HG02852 (cell line): ENCODE measurements at regions not wholly inside any gene's neighbourhood (a gene's known extent, or its start where the extent isn't known, plus 50 kb on each side); places are given as distances from the start of the nearest gene placed in this dataset.

Experiments
- ATAC-seq: cut with Tn5 transposase; IDR thresholded peaks from one replicate; pipeline ENCODE4 v1.9.1; 2021; ENCODE audit warnings: mild to moderate bottlenecking, moderate library complexity; ENCODE audit not compliant: unreplicated experiment

- no peak for ATAC-seq
These were observed 213.2 kb upstream of the SP4 start for GRCh38 chr7:21214657-21215056.

- ATAC-seq: no peak
These were observed 212.6 kb upstream of the SP4 start for GRCh38 chr7:21215307-21215706.

- ATAC-seq: no peak
These were observed 210.5 kb upstream of the SP4 start for GRCh38 chr7:21217365-21217764.

GRCh38 chr7:21218155-21218554 is 209.7 kb upstream of the SP4 start:
- ATAC-seq: no peak

GRCh38 chr7:21221130-21221529 is 206.8 kb upstream of the SP4 start:
- ATAC-seq: no peak

GRCh38 chr7:21238400-21239116 is 189.3 kb upstream of the SP4 start:
- ATAC-seq: no peak

GRCh38 chr7:21243265-21243664 is 184.6 kb upstream of the SP4 start:
- no peak for ATAC-seq

- ATAC-seq: no peak
These were observed 176.6 kb upstream of the SP4 start for GRCh38 chr7:21251151-21251800.

GRCh38 chr7:21253740-21254687 is 173.9 kb upstream of the SP4 start:
- ATAC-seq: no peak

GRCh38 chr7:21256310-21256877 is 171.5 kb upstream of the SP4 start:
- ATAC-seq: no peak

GRCh38 chr7:21260939-21261338 is 166.9 kb upstream of the SP4 start:
- no peak for ATAC-seq

GRCh38 chr7:21261627-21262594 is 166.0 kb upstream of the SP4 start:
- peak; percentile 86 for ATAC-seq

- ATAC-seq: no peak
These were observed 158.9 kb upstream of the SP4 start for GRCh38 chr7:21269021-21269420.

GRCh38 chr7:21276471-21277035 is 151.3 kb upstream of the SP4 start:
- ATAC-seq: no peak

- no peak for ATAC-seq
These were observed 148.9 kb upstream of the SP4 start for GRCh38 chr7:21278944-21279343.

GRCh38 chr7:21281193-21281592 is 146.7 kb upstream of the SP4 start:
- ATAC-seq: no peak

GRCh38 chr7:21293771-21294170 is 134.1 kb upstream of the SP4 start:
- no peak for ATAC-seq

GRCh38 chr7:21299766-21300165 is 128.1 kb upstream of the SP4 start:
- ATAC-seq: no peak

- ATAC-seq: no peak
These were observed 127.2 kb upstream of the SP4 start for GRCh38 chr7:21300692-21301091.
